NCI-H526 treated with DMSO at 0.1 percent for 48 hours (cell line): ENCODE measurements at regions not wholly inside any gene's neighbourhood (a gene's known extent, or its start where the extent isn't known, plus 50 kb on each side); places are given as distances from the start of the nearest gene placed in this dataset.

Source experiments
- DNase-seq: peaks from one replicate; lab custom pipeline; 2025; lab: John Stamatoyannopoulos, UW

- no peak for DNase-seq
Measured at GRCh38 chr16:49910541-49911071, 54.7 kb upstream of the ZNF423 start.

GRCh38 chr16:49911430-49911829 lies 55.5 kb upstream of the ZNF423 start:
- no peak for DNase-seq

DNA sequence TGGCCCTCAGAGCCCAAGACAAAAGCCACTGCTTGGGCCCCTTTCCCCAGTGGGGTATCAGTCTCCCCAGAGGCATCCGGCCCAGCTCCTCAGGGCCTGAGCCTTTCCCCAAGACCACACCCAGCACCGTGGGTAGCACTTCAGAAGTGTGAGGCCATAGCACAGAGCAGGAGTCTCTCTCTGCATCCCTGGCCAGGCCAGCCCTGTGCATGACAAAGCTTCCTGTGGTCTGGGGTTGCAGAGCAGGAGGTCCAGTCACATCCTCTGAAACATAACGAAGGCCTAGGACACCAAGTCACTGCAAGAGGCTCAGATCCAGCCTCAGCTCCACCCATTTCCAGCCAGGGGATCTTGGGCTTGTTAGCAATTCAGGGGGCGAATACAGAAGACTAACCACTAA lies 56.8 kb upstream of the ZNF423 start:
- no peak for DNase-seq

DNA sequence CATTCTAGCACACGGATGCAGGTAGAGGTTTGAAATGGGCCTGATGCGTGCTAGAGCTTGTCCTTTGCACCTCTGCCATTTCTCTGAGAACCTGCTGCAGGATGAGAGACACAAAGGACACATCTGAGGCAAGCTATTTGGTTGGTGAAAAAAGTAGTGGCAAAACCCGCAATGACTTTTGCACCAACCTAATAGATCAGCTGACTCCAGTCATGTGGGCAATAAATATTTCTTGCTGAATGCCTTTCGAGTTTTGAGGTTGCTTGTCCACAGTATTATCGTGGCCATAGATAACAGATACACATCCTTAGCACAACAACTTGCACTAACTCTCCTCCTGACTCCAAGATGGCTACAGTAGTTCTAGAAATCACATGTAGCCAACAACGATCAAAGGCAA lies 57.8 kb upstream of the ZNF423 start:
- DNase-seq = no peak

DNA sequence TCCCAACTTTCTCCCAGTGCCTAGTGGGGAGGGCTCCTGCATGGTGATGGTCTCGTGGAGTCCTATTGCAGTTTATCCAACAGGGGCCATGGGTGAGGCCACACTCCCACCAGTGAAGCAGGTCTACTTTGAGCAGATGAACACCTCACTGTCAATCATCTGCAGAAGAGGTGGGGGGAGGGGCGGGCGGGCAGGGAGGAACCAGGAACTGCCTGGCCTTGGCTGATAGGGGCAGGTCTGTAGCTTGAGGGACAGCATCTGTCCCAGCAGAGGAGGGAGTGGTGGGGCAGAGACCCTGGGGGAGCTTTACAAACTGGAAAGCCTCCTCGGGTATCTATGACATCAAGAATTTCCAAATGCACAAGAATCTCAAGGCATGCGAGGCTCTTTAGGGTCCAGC lies 58.7 kb upstream of the ZNF423 start:
- DNase-seq = no peak

GRCh38 chr16:49918257-49918656 lies 62.3 kb upstream of the ZNF423 start:
- no peak for DNase-seq

DNA sequence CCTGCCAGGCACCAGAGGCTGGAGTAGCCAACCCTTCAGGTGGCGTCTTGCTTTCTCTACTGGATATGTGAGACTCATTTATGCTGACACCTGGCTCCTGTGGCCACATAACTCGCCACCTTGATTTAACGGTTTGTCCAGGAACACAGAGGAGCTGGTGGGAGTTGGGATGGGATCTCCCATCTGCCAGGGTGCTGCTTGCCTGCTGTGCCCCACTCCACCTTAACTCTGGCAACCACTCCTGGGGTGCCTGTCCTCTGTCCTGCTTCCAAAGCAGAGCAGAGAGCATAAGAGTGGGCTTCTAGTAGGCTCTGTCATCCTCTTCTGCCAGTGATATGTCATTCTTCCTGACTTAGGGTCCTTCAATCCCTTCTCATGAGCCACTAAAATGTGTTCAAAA lies 63.4 kb upstream of the ZNF423 start:
- no peak for DNase-seq

DNA sequence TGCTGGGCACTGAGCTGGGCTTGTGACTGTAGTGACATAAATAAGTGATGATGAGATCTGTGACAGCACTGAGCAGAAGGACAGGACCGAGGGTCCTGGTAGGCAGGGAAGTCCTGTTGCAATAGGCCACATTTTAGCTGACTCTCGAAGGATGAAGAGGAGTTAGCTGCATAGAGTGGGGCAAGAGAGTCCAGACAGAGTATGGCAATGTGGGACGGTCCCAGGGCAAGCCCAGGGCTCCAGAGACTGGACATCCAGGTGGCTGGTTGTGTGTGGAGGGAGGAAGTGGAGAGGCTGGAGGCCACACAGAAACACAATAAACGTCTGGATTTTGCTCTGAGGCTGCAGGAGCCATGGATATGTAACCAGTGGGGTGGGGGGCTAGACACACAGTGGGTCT lies 64.5 kb upstream of the ZNF423 start:
- no peak for DNase-seq

GRCh38 chr16:49921106-49921505 lies 65.2 kb upstream of the ZNF423 start:
- DNase-seq = no peak

DNA sequence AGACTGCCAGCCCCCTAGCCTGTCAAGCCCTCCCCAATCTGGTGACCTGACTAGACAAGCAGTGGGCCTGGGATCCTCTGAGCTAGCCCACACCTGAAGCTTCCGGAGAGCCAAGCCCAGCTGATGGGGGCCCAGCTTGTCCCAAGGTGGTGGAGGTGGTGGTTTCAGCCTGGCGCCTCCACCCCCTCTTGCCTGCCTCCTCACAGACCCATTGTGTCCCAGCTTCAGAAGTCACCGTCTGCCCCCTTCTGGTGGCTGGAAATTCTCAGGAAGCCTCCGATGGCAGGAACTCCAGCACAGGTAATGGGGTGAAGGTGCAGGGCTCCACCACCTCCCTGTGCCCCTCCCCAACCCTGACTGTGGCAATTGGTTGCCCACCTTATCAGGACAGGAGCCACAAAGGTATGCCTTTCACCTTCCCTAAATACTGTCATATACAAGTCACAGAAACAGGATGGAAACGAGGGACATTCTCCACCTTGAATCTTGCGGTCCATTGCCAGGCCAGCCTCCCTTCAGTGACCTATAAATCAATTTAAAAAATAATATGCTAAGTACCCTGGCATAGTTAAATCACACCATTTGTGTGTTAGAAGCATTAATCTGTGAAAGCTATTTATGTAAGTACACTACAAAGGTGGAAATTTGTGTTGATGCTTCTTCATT lies 66.0 kb upstream of the ZNF423 start:
- DNase-seq = peak; percentile 17

GRCh38 chr16:49923411-49923810 lies 67.5 kb upstream of the ZNF423 start:
- DNase-seq = no peak

- no peak for DNase-seq
Measured at GRCh38 chr16:49924078-49924477, 68.2 kb upstream of the ZNF423 start.

DNA sequence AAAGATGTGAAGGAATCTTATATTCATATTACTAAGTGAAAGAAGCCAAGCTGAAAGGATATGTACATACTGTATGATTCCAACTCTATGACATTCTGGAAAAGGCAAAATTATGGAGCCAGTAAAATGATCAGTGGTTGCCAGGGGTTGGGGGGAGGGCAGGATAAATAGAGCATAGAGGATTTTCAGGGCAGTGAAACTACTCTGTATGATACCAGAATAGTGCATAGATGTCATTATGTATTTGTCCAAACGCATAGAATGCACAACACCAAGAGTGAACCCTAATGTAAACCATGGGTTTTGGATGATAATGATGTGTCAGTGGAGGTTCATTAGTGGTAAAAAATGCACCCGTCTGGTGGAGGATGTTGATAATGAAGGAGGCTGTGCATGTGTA lies 71.0 kb upstream of the ZNF423 start:
- DNase-seq = no peak

- DNase-seq = no peak
Measured at GRCh38 chr16:49928176-49929041, 72.5 kb upstream of the ZNF423 start.

GRCh38 chr16:49929626-49930025 lies 73.7 kb upstream of the ZNF423 start:
- no peak for DNase-seq

GRCh38 chr16:49930841-49931240 lies 74.9 kb upstream of the ZNF423 start:
- no peak for DNase-seq

- DNase-seq = no peak
Measured at GRCh38 chr16:49931266-49931665, 75.4 kb upstream of the ZNF423 start.

DNA sequence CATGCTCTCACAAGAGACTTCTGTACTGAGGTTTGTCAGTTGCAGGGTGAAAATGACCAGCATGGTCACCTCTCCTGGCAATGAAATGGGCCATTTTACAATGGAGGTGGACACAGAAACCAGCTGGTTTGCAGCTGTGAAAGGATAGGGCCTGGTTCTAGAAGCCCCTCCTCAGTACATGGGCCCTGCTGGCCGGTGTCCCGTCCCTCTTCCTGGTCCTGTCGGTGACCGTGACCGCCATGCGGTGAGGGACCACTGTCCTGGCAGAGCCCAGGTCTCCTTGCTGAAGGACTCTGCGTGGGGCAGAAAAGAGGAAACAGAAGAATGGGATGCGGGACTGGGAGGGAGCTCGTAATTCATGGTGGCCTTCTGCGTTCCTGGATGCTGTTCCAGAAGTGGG lies 76.0 kb upstream of the ZNF423 start:
- no peak for DNase-seq

DNA sequence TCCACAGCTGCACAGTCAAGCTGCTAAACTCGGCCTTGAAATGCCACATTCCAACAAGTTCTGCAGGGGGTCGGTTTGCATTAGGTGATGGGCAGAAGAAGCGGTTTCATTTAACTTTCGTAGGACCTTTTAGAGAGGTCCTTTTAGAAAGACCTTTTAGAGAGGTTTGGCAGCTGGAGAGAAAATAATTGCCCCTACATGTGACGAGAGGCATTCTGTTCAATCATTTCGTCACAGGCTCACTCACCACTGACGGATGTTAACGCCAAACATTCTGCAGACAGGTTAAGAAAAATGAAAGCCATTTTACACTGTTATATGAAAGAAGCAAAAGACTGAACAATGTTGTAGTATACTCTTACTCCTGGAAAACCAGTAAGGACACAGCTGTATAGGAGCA lies 76.5 kb upstream of the ZNF423 start:
- DNase-seq = no peak

DNA sequence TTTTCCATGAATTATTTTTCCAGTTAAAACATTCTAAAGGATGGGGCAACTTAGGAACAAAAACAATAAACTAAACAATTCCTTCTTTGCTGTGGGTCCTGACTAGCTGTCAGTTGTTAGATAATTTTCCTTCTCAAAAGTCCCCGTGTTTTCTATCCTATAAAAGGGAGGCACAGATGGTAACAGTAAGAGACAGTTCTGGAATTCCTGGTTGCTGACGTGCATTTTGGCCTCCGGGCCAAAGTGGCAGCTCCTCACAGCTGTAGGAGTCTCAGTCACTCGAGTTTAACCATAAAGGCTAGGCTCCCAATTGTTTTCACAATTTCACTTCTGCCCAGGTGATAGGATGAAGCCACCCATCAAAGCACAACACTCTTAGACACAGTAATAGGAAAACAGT lies 77.0 kb upstream of the ZNF423 start:
- no peak for DNase-seq

GRCh38 chr16:49936791-49937190 lies 80.9 kb upstream of the ZNF423 start:
- DNase-seq = no peak

GRCh38 chr16:49937886-49938285 lies 82.0 kb upstream of the ZNF423 start:
- no peak for DNase-seq

DNA sequence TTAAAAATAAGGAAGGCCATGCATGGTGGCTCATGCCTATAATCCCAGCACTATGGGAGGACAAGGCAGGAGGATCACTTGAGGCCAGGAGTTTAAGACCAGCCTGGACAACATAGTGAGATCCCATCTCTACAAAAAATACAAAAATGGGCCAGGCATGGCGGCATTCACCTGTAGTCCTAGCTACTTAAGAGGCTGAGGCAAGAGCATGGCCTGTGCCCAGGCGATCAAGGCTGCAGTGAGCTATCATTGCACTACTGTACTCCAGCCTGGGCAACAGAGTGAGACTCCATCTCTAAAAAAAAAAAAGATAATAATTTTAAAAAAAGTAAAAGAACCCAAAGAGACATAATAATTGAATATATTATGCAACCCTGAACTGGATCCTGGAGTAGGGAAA lies 83.6 kb upstream of the ZNF423 start:
- no peak for DNase-seq
